ENCODE measurements at regions not wholly inside any gene's neighbourhood (a gene's known extent, or its start where the extent isn't known, plus 50 kb on each side); places are given as distances from the start of the nearest gene placed in this dataset.

- Histone ChIP-seq H2AFZ (ENCODE audit: low read length) (no peak overlapping the region), H3K4me2 (ENCODE audit: low read length) (no peak overlapping the region), H3K36me3 (ENCODE audit: insufficient read depth, low read length) (no peaks in the 10 kb centered on the region)
Measured at GRCh38 chr4:20313237-20314030, 61.7 kb downstream of the SLIT2 start.

GRCh38 chr4:20317424-20317985 is 65.8 kb downstream of the SLIT2 start:
- no peaks in the 10 kb centered on the region for H3K27me3 ChIP-seq (ENCODE audit: insufficient read depth, low read length)
- H3K4me3 ChIP-seq (ENCODE audit: low read depth, low read length, poor library complexity, severe bottlenecking): no peak overlapping the region
- H3F3A ChIP-seq (ENCODE audit: insufficient read depth, low read length): no peaks in the 10 kb centered on the region
- H2AFZ ChIP-seq (ENCODE audit: low read length): no peak overlapping the region
- no peaks in the 10 kb centered on the region for H3K9me3 ChIP-seq (ENCODE audit: low read length)
- no peak overlapping the region for H3K4me2 ChIP-seq (ENCODE audit: low read length)
- H4K20me1 ChIP-seq (ENCODE audit: insufficient read depth, low read length): no peaks in the 10 kb centered on the region
- no peaks in the 10 kb centered on the region for H3K4me1 ChIP-seq (ENCODE audit: insufficient read depth, low read length, severe bottlenecking)
- no peaks in the 10 kb centered on the region for H3K79me2 ChIP-seq (ENCODE audit: insufficient read depth, low read length)
- no peak overlapping the region for H3K27ac ChIP-seq (ENCODE audit: low read depth, low read length, poor library complexity, severe bottlenecking)
- no peak overlapping the region for H3K9ac ChIP-seq (ENCODE audit: low read length)
- TF ChIP-seq EZH2 (IDR thresholded peaks at IDR 0.05; ENCODE audit: borderline replicate concordance, low read length) (no peak), CTCF (IDR thresholded peaks at IDR 0.05; ENCODE audit: low read length) (no peak)
- H3K9me2 ChIP-seq (ENCODE audit: low read depth, low read length): no peaks in the 10 kb centered on the region
- H3K36me3 ChIP-seq (ENCODE audit: insufficient read depth, low read length): no peaks in the 10 kb centered on the region

More at GRCh38 chr4:20313237-20314030, 61.7 kb downstream of the SLIT2 start:
- TF ChIP-seq EZH2 (IDR thresholded peaks at IDR 0.05; ENCODE audit: borderline replicate concordance, low read length): no peak
- TF ChIP-seq CTCF (IDR thresholded peaks at IDR 0.05; ENCODE audit: low read length): peak; percentile 44
- no peaks in the 10 kb centered on the region for H4K20me1 ChIP-seq (ENCODE audit: insufficient read depth, low read length)
- H3K79me2 ChIP-seq (ENCODE audit: insufficient read depth, low read length): no peaks in the 10 kb centered on the region
- no peaks in the 10 kb centered on the region for H3K9me2 ChIP-seq (ENCODE audit: low read depth, low read length)
- no peaks in the 10 kb centered on the region for H3K27me3 ChIP-seq (ENCODE audit: insufficient read depth, low read length)
- H3K9ac ChIP-seq (ENCODE audit: low read length): no peak overlapping the region
- H3K4me3 ChIP-seq (ENCODE audit: low read depth, low read length, poor library complexity, severe bottlenecking): no peak overlapping the region
- no peaks in the 10 kb centered on the region for H3K9me3 ChIP-seq (ENCODE audit: low read length)
- no peak overlapping the region for H3K27ac ChIP-seq (ENCODE audit: low read depth, low read length, poor library complexity, severe bottlenecking)
- no peaks in the 10 kb centered on the region for H3K4me1 ChIP-seq (ENCODE audit: insufficient read depth, low read length, severe bottlenecking)
- no peaks in the 10 kb centered on the region for H3F3A ChIP-seq (ENCODE audit: insufficient read depth, low read length)

GRCh38 chr4:20318001-20318908 is 66.5 kb downstream of the SLIT2 start:
- no peak overlapping the region for H3K27ac ChIP-seq (ENCODE audit: low read depth, low read length, poor library complexity, severe bottlenecking)
- TF ChIP-seq CTCF (IDR thresholded peaks at IDR 0.05; ENCODE audit: low read length) (no peak), EZH2 (IDR thresholded peaks at IDR 0.05; ENCODE audit: borderline replicate concordance, low read length) (no peak)
- H3F3A ChIP-seq (ENCODE audit: insufficient read depth, low read length): no peaks in the 10 kb centered on the region
- H3K9me3 ChIP-seq (ENCODE audit: low read length): no peaks in the 10 kb centered on the region
- H3K9ac ChIP-seq (ENCODE audit: low read length): no peak overlapping the region
- no peak overlapping the region for H3K4me3 ChIP-seq (ENCODE audit: low read depth, low read length, poor library complexity, severe bottlenecking)
- no peak overlapping the region for H2AFZ ChIP-seq (ENCODE audit: low read length)
- no peaks in the 10 kb centered on the region for H4K20me1 ChIP-seq (ENCODE audit: insufficient read depth, low read length)
- no peaks in the 10 kb centered on the region for H3K4me1 ChIP-seq (ENCODE audit: insufficient read depth, low read length, severe bottlenecking)
- no peaks in the 10 kb centered on the region for H3K9me2 ChIP-seq (ENCODE audit: low read depth, low read length)
- no peaks in the 10 kb centered on the region for H3K36me3 ChIP-seq (ENCODE audit: insufficient read depth, low read length)
- H3K4me2 ChIP-seq (ENCODE audit: low read length): no peak overlapping the region
- no peaks in the 10 kb centered on the region for H3K27me3 ChIP-seq (ENCODE audit: insufficient read depth, low read length)
- H3K79me2 ChIP-seq (ENCODE audit: insufficient read depth, low read length): no peaks in the 10 kb centered on the region

Data from OCI-LY1 (cell line).